NCI-H748 (cell line): ENCODE measurements at regions not wholly inside any gene's neighbourhood (a gene's known extent, or its start where the extent isn't known, plus 50 kb on each side); places are given as distances from the start of the nearest gene placed in this dataset.

Experiments
- DNase-seq: peaks from one replicate; lab custom pipeline; 2025; ENCODE audit not compliant: unreplicated experiment; lab: John Stamatoyannopoulos, UW

- DNase-seq = no peak
Measured at GRCh38 chr1:187873126-187873525, 1044.4 kb downstream of the PLA2G4A start.

GRCh38 chr1:187876775-187877174 is 1048.0 kb downstream of the PLA2G4A start:
- peak; percentile 76 for DNase-seq

GRCh38 chr1:187877220-187877619 is 1048.5 kb downstream of the PLA2G4A start:
- DNase-seq = peak; percentile 96

- peak; percentile 41 for DNase-seq
Measured at GRCh38 chr1:187878883-187879282, 1050.1 kb downstream of the PLA2G4A start.

- DNase-seq = no peak
Measured at GRCh38 chr1:187883356-187883755, 1054.6 kb downstream of the PLA2G4A start.

- DNase-seq = peak; percentile 63
Measured at GRCh38 chr1:187891993-187892682, 1063.4 kb downstream of the PLA2G4A start.

- no peak for DNase-seq
Measured at GRCh38 chr1:187892683-187893039, 1063.9 kb downstream of the PLA2G4A start.

GRCh38 chr1:187893471-187893870 is 1064.7 kb downstream of the PLA2G4A start:
- no peak for DNase-seq

GRCh38 chr1:187894349-187894748 is 1065.6 kb downstream of the PLA2G4A start:
- no peak for DNase-seq

GRCh38 chr1:187903223-187903622 is 1074.5 kb downstream of the PLA2G4A start:
- no peak for DNase-seq

- no peak for DNase-seq
Measured at GRCh38 chr1:187909382-187909781, 1080.6 kb downstream of the PLA2G4A start.

- DNase-seq = no peak
Measured at GRCh38 chr1:187911820-187912219, 1083.1 kb downstream of the PLA2G4A start.

GRCh38 chr1:187920976-187921375 is 1092.2 kb downstream of the PLA2G4A start:
- no peak for DNase-seq

GRCh38 chr1:187921426-187921825 is 1092.7 kb downstream of the PLA2G4A start:
- DNase-seq = no peak

- DNase-seq = no peak
Measured at GRCh38 chr1:187922255-187922654, 1093.5 kb downstream of the PLA2G4A start.

- no peak for DNase-seq
Measured at GRCh38 chr1:187924252-187924651, 1095.5 kb downstream of the PLA2G4A start.

GRCh38 chr1:187928288-187928687 is 1099.5 kb downstream of the PLA2G4A start:
- DNase-seq = peak; percentile 22

- peak; percentile 9 for DNase-seq
Measured at GRCh38 chr1:187928696-187929095, 1099.9 kb downstream of the PLA2G4A start.

- no peak for DNase-seq
Measured at GRCh38 chr1:187931776-187932175, 1103.0 kb downstream of the PLA2G4A start.

- DNase-seq = no peak
Measured at GRCh38 chr1:187933562-187934419, 1105.0 kb downstream of the PLA2G4A start.

- no peak for DNase-seq
Measured at GRCh38 chr1:187936667-187937066, 1107.9 kb downstream of the PLA2G4A start.

GRCh38 chr1:187938092-187938491 is 1109.3 kb downstream of the PLA2G4A start:
- DNase-seq = no peak
